Common myeloid progenitor, CD34-positive (primary cell): ENCODE measurements at regions not wholly inside any gene's neighbourhood (a gene's known extent, or its start where the extent isn't known, plus 50 kb on each side); places are given as distances from the start of the nearest gene placed in this dataset.
"Not testable (repeated sequence)": the region's sequence is repeated elsewhere in the genome, so short reads cannot be mapped to it uniquely, and the experiment has no call there.

Experiments
- CTCF ChIA-PET: fragments of 350-600 bp; sonication (Branson Sonifier 250); formaldehyde crosslinking; loops from one replicate; lab custom pipeline; 2021; ENCODE audit warnings: antibody characterized with exemption; lab: Charles Lee
- POLR2A ChIA-PET: fragments of 350-600 bp; sonication (Branson Sonifier 250); formaldehyde crosslinking; loops from one replicate; lab custom pipeline; 2021; ENCODE audit warnings: antibody characterized with exemption; lab: Charles Lee
- DNase-seq, 3 donors: peaks; one replicate each; pipeline versions ENCODE4 v3.0.0 to v3.0.0-alpha.2; 2013
- H3K27ac ChIP-seq, 2 experiments: 1 replicate in 1 of 2; 2 replicates in 1 of 2; pipeline ENCODE4 v1.7.0; 2013; ENCODE audit warnings: inconsistent platforms in 2 of 2, low read length in 2 of 2, mild to moderate bottlenecking in 2 of 2, low read depth in 1 of 2, moderate library complexity in 1 of 2; ENCODE audit not compliant: severe bottlenecking in 2 of 2, insufficient read depth in 1 of 2, poor library complexity in 1 of 2
- H3K27me3 ChIP-seq, 5 experiments: replicated peaks in 2 of 5; 1 replicate in 3 of 5; 2 replicates in 2 of 5; pipeline versions ENCODE4 v1.6.1 to v1.7.0; 2013; ENCODE audit warnings: low read length in 4 of 5, mild to moderate bottlenecking in 2 of 5, moderate library complexity in 2 of 5, inconsistent platforms in 1 of 5; ENCODE audit not compliant: insufficient read depth in 5 of 5, control insufficient read depth in 4 of 5
- H3K36me3 ChIP-seq, 4 experiments: 1 replicate in 2 of 4; 2 replicates in 2 of 4; pipeline versions ENCODE4 v1.6.1 to v1.7.0; 2013; ENCODE audit warnings: low read length in 3 of 4, control low read depth in 1 of 4, mild to moderate bottlenecking in 1 of 4; ENCODE audit not compliant: control insufficient read depth in 4 of 4, insufficient read depth in 4 of 4
- H3K4me1 ChIP-seq, 4 experiments: 1 replicate in 3 of 4; 2 replicates in 1 of 4; pipeline versions ENCODE4 v1.6.1 to v1.7.1; 2013; ENCODE audit warnings: low read length in 3 of 4, mild to moderate bottlenecking in 3 of 4, control low read depth in 1 of 4, inconsistent platforms in 1 of 4, moderate library complexity in 1 of 4; ENCODE audit not compliant: control insufficient read depth in 4 of 4, insufficient read depth in 4 of 4; ENCODE audit errors: control extremely low read depth in 1 of 4
- H3K4me3 ChIP-seq, 7 experiments: 1 replicate in 4 of 7; 2 replicates in 3 of 7; pipeline versions ENCODE4 v1.5.1 to v1.7.0; 2013; ENCODE audit warnings: mild to moderate bottlenecking in 7 of 7, low read length in 6 of 7, moderate library complexity in 6 of 7, inconsistent platforms in 2 of 7, low read depth in 2 of 7, control low read depth in 1 of 7; ENCODE audit not compliant: insufficient read depth in 4 of 7, control insufficient read depth in 1 of 7; ENCODE audit errors: extremely low read depth in 1 of 7
- H3K9me3 ChIP-seq, 5 experiments: 1 replicate in 4 of 5; 2 replicates in 1 of 5; pipeline versions ENCODE4 v1.6.1 to v1.7.1; 2013; ENCODE audit warnings: low read length in 4 of 5, mild to moderate bottlenecking in 2 of 5, inconsistent platforms in 1 of 5, low read depth in 1 of 5, moderate library complexity in 1 of 5; ENCODE audit not compliant: control insufficient read depth in 4 of 5, insufficient read depth in 2 of 5; ENCODE audit errors: control extremely low read depth in 1 of 5
- WGBS: methylation state at CpG from one replicate; pipeline ENCODE4 v1.1.5; 2013; ENCODE audit not compliant: insufficient coverage; 5-methylcytosine and 5-hydroxymethylcytosine counted together

GRCh38 chr6:132025468-132025867 lies 74.3 kb upstream of the CCN2 start:
- Histone ChIP-seq H3K36me3 (no peaks in the 10 kb centered on the region), H3K9me3 (no peaks in the 10 kb centered on the region), H3K27me3 (peaks cover 0 to 2% (median 0%) of the 10 kb centered on the region in 5 experiments), H3K4me3 (no peak overlapping the region), H3K4me1 (no peaks in the 10 kb centered on the region), H3K27ac (no peak overlapping the region)
- ChIA-PET CTCF (no interaction called here), POLR2A (no interaction called here)
- DNase-seq, result no peak
- WGBS, result 93% methylated on average over 3 of the region's 5 CpGs

DNA sequence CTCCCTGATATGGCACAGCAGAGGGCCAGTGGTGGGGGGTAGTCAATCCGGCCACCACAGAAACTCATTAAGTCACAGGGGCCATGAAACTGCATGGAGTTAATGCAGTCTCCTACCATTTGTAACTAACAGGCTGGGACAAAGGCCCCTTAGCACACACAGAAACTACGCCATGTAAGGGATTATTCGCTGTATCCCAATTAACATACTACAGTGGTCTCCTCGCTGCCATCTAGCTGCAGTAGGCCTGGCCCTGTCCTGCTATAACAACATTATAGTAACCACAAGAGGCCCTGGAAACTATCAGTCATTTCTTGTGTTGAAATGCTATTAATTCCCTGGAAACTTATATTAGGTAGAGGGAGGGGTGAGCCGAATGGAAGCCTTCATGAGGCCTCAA lies 72.3 kb upstream of the CCN2 start:
- Histone ChIP-seq H3K36me3 (no peaks in the 10 kb centered on the region), H3K27me3 (peaks cover 0 to 4% (median 0%) of the 10 kb centered on the region in 5 experiments), H3K4me1 (no peaks in the 10 kb centered on the region), H3K27ac (no peak overlapping the region), H3K4me3 (no peak overlapping the region), H3K9me3 (no peaks in the 10 kb centered on the region)
- CTCF ChIA-PET, result no interaction called here
- POLR2A ChIA-PET, result no interaction called here
- no peak for DNase-seq
- WGBS, result 94% methylated on average over 3 of the region's 5 CpGs

DNA sequence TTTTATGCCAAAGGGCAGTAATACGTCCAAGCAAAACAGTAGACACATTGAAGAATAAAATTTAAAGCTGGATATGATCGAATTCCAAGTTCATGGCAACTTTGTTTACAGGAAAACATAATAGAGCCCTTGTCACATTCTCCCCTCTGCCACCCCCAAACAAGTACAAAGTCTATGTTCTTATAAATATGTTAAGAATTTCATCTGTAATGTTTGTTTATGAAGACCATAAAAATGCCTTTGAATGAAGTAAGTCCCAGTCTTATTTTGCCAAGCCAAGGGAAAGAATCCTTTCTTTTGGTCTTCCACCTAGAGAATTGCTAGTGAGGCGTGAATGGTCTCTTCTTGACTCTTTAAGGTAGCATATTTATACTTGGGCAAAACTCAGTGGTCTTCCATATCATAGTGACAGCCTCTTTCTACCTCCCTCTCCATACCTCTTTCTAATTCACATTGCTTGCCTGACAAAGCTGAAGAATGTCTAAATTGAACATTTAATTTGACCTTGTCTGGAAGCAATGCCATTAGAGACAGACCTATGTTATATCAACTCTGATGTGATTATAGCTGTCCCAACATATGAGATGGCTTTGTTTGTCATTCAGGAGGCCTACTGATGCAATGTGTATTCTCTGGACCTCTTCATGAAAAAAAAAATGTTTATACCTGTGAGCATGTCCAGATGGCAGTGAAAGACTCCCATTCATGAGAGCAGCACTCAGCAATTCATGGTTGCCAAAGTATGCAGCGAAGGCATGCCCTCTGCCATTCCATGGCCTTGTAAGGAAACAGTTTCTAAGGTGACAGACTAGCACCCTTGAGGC lies 70.6 kb upstream of the CCN2 start:
- WGBS, result 100% methylated on average over 1 of the region's 4 CpGs
- H3K4me1 ChIP-seq, result no peaks in the 10 kb centered on the region
- CTCF ChIA-PET, result no interaction called here
- H3K27me3 ChIP-seq, result peaks cover 0 to 4% (median 0%) of the 10 kb centered on the region in 5 experiments
- POLR2A ChIA-PET, result no interaction called here
- no peaks in the 10 kb centered on the region for H3K9me3 ChIP-seq
- no peak overlapping the region for H3K27ac ChIP-seq
- H3K4me3 ChIP-seq, result no peak overlapping the region
- no peaks in the 10 kb centered on the region for H3K36me3 ChIP-seq
- DNase-seq, result no peak

- H3K9me3 ChIP-seq, H3K27me3 ChIP-seq, H3K4me3 ChIP-seq, POLR2A ChIA-PET, H3K36me3 ChIP-seq, CTCF ChIA-PET, DNase-seq, H3K27ac ChIP-seq, H3K4me1 ChIP-seq: not testable (repeated sequence)
- WGBS, result no CpG with 5 or more reads among the region's 4 CpGs
Measured at GRCh38 chr6:132020918-132021317, 69.7 kb upstream of the CCN2 start.

DNA sequence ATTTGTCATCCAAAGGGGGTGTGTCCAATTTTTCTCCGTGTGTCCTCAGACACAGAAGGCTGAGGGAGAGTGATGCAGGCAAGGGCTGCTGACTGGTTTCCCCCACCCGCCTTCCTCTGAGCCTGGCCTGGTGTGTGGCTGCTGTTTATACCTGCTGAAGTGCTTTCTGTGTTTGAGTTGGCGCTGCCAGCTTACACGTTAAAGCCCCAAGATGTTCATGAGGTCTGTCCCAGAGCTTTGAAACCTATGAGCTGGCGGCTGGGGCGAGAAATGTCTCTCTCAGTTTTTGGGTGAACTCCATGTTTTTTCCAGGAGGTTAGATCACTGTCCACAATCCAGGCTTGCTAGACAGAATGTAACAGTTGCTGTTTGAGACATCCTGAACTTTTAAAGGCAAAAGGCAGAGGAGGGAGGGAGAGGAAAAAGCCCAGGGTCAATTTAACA lies 69.0 kb upstream of the CCN2 start:
- WGBS, result 100% methylated on average over 4 of the region's 6 CpGs
- POLR2A ChIA-PET, result no interaction called here
- CTCF ChIA-PET, result no interaction called here
- H3K27ac ChIP-seq, result no peak overlapping the region
- no peaks in the 10 kb centered on the region for H3K36me3 ChIP-seq
- H3K9me3 ChIP-seq, result no peaks in the 10 kb centered on the region
- no peak for DNase-seq
- H3K27me3 ChIP-seq, result peaks cover 0 to 4% (median 0%) of the 10 kb centered on the region in 5 experiments
- H3K4me3 ChIP-seq, result no peak overlapping the region
- H3K4me1 ChIP-seq, result no peaks in the 10 kb centered on the region

- ChIA-PET POLR2A (no interaction called here), CTCF (no interaction called here)
- no peak overlapping the region for H3K27ac ChIP-seq
- no peak overlapping the region for H3K4me3 ChIP-seq
- H3K36me3 ChIP-seq, result no peaks in the 10 kb centered on the region
- DNase-seq, result no peak
- H3K4me1 ChIP-seq, result no peaks in the 10 kb centered on the region
- H3K9me3 ChIP-seq, result no peaks in the 10 kb centered on the region
- WGBS, result 92% methylated on average over 1 of the region's 1 CpG
- H3K27me3 ChIP-seq, result peaks cover 0 to 2% (median 0%) of the 10 kb centered on the region in 5 experiments
Measured at GRCh38 chr6:132019586-132019985, 68.4 kb upstream of the CCN2 start.

- 100% methylated on average over 2 of the region's 3 CpGs for WGBS
- DNase-seq, result no peak
- ChIA-PET POLR2A (no interaction called here), CTCF (no interaction called here)
- Histone ChIP-seq H3K4me3 (no peak overlapping the region), H3K27ac (no peak overlapping the region), H3K4me1 (no peaks in the 10 kb centered on the region), H3K27me3 (peaks cover 0 to 2% (median 0%) of the 10 kb centered on the region in 5 experiments), H3K9me3 (no peaks in the 10 kb centered on the region), H3K36me3 (no peaks in the 10 kb centered on the region)
Measured at GRCh38 chr6:132017942-132018341, 66.8 kb upstream of the CCN2 start.
